OCI-M2 (cell line): ENCODE measurements at regions not wholly inside any gene's neighbourhood (a gene's known extent, or its start where the extent isn't known, plus 50 kb on each side); places are given as distances from the start of the nearest gene placed in this dataset.

Experiments
- DNase-seq: peaks from one replicate; lab custom pipeline; 2025; ENCODE audit not compliant: unreplicated experiment; lab: John Stamatoyannopoulos, UW

DNA sequence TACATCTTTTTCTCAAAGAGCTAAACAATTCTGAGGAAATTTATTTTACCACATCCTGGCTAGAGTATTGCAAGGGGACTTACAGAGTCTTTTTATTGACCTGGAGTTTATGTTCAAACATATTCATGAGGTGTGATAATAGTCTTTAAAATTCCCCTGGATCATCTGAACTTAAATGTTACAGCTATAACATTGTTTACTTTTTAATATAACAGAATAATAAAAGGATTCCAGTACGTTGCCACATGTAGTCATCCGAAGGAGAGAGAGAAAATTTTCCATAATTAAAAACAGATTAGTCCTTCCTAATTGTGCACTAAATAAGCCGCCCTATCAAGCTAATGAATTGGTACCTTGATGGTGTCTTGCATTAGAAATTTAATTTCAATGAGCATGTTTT, 765.4 kb upstream of the MAP3K7 start:
- no peak for DNase-seq

DNA sequence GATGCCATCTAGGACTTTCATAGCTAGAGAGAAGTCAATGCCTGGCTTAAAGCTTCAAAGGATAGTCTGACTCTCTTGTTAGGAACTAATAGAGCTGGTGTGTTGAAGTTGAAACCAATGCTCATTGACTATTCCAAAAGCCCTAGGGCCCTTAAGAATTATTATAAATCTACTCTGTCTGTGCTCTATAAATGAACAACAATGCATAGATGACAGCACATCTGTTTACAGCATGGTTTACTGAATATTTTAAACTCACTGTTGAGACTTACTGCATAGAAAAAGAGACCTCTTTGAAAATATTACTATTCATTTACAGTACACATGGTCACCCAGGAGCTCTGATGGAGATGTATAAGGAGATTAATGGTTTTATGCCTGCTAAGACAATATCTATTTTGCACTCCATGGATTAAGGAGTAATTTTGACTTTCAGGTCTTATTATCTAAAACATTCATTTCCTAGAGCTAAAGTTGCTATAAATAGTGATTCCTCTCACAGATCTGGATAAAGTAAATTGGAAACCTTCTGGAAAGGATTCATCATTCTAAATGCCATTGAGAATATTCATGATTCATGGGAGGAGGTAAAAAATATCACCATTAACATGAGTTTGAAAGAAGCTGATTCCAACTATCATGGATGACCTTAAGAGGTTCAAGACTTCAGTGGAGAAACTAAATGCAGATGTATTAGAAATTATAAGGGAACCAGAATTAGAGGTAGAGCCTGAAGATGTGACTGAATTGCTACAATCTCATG, 763.5 kb upstream of the MAP3K7 start:
- no peak for DNase-seq

GRCh38 chr6:91341473-91341872, 754.6 kb upstream of the MAP3K7 start:
- DNase-seq, result no peak

GRCh38 chr6:91340896-91341395, 754.1 kb upstream of the MAP3K7 start:
- DNase-seq, result no peak

DNA sequence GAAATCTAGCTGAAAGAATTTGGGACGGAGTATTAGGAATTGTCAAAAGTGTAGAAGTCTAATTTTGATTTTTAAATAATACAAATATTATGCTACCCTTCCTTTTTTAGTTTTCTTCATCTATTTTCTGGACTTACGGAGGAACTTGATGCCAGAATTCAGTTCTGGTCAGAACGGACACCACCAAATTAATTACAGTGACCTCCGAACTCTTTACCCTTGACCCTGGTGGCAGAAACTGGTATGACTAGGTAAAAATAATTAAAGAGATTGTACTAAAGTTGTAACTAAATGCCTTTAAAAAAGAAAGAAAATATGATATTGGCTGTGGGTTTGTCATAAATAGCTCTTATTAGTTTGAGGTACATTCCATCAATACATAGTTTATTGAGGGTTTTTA, 751.1 kb upstream of the MAP3K7 start:
- DNase-seq, result no peak

DNA sequence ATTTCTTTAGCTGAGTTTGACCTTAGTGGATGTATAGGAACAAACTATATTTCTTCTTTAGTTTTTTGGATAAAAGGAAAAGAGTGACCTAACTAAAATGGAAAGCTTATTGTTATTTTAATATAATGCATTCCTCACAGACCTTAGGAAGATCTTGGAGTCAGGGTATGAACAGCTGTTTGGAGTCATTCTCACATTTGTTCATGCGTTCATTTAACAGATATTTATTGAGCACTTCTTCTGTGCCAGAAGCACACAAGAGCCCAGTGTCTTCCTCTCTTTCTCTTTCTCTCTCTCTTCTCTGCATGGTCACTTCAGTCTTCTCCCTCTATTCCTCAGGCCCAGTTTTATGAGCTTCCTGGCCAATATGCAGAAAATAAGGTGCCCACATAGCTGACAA, 744.0 kb upstream of the MAP3K7 start:
- DNase-seq, result no peak

DNA sequence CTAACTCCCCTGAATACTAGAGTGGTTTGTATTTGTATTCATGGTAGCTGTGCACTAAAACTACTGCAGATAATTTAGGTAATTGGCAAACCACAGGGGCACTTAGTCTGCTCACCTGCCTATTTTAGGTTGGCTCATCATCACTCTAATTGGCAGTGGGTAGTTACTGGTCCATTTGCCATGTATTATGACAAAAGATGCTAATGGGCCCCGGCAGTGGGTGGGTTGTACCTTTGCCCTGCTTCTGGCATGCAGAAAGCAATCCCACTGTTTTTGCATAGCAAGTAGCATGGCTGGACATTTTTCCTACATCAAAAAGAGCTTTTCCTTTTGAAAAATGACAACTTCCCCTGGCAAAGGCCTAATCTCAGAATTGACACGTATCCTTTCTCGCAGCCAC, 741.4 kb upstream of the MAP3K7 start:
- no peak for DNase-seq

DNA sequence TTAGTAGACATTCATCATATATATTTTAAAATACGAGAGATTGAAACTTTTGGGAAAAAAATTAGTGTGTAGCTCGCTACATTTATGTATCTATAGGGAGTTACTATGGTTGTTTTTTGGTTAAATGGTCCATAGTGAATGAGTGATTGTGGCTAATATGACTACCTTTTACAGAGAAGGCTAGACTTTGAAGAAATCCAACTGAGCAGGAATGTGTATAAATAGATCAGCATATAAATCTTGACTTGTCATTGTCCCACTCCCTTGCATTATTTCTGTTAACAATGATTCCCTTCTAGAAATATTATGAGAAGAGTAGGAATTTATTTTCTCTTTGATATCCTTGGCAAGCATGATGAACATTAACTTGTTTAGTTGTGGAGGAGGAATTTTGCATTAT, 737.8 kb upstream of the MAP3K7 start:
- DNase-seq, result no peak

GRCh38 chr6:91317984-91318383, 731.1 kb upstream of the MAP3K7 start:
- DNase-seq, result no peak

GRCh38 chr6:91317247-91317835, 730.5 kb upstream of the MAP3K7 start:
- DNase-seq, result no peak

DNA sequence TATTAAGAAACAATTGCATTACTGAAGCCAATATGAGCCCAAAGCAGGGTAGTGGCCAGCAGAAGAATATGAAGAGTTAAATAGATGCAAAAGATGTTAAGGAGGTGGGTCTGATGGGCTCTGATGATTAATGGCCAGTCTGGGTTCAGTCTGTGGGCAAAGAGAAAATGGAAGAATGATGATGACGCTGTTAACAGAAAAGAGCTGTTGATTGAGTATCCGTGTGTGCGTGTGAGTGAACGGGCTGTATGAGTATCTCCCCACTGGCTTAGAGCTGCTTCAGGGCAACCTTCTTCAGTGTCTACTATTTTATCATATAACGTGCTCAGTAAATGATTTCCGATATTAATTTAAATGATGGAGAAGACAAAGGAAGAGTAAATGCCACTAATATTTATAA, 723.3 kb upstream of the MAP3K7 start:
- no peak for DNase-seq

DNA sequence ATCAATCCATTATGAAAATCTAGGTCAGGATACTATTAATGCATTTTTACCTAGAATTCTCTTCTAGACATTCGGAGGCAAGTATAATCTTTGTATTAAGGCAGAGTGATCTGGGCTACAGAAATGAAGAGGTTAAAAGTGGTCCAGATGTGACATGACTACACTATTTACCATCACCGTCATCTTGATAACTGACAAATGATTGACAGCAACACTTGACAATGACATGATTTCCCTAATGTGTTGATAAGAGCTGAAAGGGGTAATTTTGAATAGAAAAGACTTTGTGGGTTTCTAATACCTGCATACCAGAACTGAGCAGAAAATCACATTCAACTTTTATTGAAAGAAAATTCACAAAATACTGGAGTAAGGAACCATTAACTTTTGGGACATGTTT, 718.9 kb upstream of the MAP3K7 start:
- DNase-seq, result no peak

GRCh38 chr6:91304521-91304920, 717.6 kb upstream of the MAP3K7 start:
- no peak for DNase-seq

DNA sequence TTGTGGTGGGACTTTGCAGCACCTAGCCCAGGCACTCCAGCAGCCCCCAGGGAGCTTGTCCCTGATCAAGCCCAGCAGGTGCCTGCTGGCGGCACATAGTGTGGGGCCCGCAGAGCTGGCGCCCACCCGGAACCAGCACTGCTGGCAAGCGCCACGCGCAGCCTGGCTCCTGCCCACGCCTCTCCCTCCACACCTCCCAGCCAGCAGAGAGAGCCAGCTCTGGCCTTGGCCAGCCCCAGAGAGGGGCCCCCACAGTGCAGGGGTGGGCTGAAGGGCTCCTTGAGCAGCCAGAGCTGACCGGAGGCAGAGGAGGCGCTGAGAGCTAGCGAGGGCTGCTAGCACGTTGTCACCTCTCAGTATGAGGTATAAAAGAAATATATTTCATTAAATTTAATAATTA, 716.5 kb upstream of the MAP3K7 start:
- no peak for DNase-seq

- DNase-seq, result no peak
These were observed 712.9 kb upstream of the MAP3K7 start for GRCh38 chr6:91299544-91300491.

DNA sequence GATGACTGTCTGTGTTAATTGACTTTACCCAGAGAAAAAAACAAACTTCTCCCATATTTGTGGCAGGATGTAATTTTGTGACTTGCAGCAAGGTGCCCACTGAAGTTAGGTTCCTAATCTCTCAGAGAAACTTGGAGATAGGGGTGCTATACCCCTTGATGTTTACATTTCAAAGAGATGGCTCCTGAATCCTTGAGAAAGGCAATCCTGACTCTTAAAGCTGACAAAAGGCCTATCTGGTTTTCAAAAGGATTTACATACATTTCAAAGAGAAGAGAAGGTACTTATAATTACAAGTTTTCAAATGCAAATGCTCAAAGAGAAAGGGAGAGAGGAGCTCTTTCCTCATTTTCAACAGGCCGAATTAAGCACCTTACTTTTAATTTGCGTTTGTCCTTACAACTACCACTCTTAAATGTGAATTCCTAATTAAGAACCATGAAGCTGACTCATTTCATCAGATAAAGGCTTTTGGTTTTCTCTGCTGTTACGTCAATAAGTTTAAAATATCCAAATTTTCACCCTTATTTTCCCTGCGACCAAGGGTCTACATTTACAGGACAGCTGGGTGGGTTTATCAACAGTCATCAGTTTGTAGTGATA, 711.8 kb upstream of the MAP3K7 start:
- DNase-seq, result no peak

DNA sequence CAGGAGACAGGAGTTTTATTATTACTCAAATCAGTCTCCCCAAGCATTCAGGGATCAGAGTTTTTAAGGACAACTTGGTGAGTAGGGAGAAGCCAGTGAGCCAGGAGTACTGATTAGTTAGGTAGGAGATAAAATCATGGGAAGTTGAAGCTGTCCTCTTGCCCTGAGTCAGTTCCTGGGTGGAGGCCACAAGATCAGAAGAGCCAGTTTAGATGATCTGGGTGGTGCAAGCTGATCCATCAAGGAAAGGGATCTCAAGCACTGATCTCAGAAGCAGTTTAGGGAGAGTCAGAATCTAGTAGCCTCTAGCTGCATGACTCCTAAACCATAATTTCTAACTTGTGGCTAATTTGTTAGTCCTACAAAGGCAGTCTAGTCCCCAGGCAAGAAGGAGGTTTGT, 706.5 kb upstream of the MAP3K7 start:
- no peak for DNase-seq

DNA sequence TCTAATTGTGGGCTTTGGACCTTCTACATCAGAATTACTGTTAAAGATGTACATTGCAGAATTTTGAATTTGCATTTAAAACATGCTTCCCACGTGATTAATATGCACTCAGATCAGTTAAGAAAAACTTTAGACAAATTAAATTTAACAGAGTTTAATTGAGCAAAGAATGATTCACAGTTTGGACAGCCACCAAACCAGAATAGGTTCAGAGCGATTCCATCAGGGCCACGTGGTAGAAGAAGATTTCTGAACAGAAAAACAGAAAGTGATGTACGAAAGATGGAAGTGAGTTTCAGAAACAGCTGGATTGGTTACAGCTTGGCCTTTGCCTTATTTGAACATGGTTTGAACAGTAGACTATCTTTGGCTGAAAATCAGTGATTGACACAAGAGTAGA, 704.2 kb upstream of the MAP3K7 start:
- no peak for DNase-seq

DNA sequence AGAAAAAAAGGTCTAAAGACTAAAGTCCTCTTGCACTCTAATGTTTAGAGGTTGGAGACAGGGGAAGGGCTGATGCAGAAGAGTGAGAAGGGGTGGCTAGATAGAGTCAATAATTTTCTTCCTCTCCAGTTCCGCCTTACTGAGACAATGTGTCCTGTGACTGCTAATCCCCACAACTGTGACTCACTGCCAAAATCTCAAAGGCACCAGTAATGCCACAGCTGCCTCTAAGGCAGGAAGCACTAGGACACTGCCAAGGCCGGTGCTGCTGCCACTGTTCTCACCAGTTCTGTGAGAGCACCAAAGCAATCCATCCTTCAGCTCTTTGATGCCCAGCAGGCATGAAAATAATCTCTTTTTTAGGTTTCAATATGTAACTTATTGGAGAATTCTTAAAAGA, 701.9 kb upstream of the MAP3K7 start:
- no peak for DNase-seq

DNA sequence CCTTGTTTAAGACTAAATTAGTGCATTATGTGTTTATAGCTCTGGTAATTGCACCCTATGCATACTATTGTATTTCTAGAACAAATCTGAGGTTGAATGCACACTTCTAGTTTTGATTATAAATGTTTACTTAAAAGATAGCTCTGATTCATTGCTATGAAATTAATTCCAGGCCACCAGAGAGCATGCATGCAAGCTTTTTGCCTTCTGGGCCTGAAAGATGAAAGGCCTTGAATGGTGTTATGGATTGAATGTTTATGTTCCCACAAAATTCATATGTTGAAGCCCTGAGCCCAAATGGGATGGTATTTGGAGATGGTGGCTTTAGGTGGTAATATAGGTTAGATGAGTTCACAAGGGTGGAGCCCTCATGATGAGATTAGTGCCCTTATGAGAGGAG, 695.0 kb upstream of the MAP3K7 start:
- DNase-seq, result no peak

- no peak for DNase-seq
These were observed 693.6 kb upstream of the MAP3K7 start for GRCh38 chr6:91280494-91280830.
